HEK293 (cell line): ENCODE measurements at regions not wholly inside any gene's neighbourhood (a gene's known extent, or its start where the extent isn't known, plus 50 kb on each side); places are given as distances from the start of the nearest gene placed in this dataset.

Experiments
- CTCF ChIA-PET: fragments of 350-600 bp; formaldehyde crosslinking; extraction: SDS; loops from one replicate; lab custom pipeline; 2021; ENCODE audit warnings: antibody characterized with exemption; lab: Yijun Ruan, JAX
- POLR2A ChIA-PET: fragments of 300-600 bp; formaldehyde crosslinking; extraction: SDS; loops from one replicate; lab custom pipeline; 2020; ENCODE audit warnings: antibody characterized with exemption, inconsistent platforms; lab: Yijun Ruan, JAX
- H3K27ac ChIP-seq: fragments of 200-500 bp; sonication (Bioruptor generic); 2 replicates; pipeline ENCODE4 v1.5.1; 2014; ENCODE audit warnings: low read depth, low read length, control low read depth, inconsistent platforms; ENCODE audit errors: extremely low read depth
- H3K36me3 ChIP-seq, 2 experiments: fragments of 200-500 bp in 1 of 2; sonication (Bioruptor generic) in 1 of 2; 1 replicate in 1 of 2; 2 replicates in 1 of 2; pipeline ENCODE4 v1.5.1; 2014 to 2017; ENCODE audit warnings: inconsistent platforms in 2 of 2, low read length in 2 of 2; ENCODE audit not compliant: control insufficient read depth in 2 of 2, insufficient read depth in 1 of 2
- H3K4me1 ChIP-seq: fragments of 200-500 bp; sonication (Bioruptor generic); 2 replicates; pipeline ENCODE4 v1.5.1; 2014; ENCODE audit warnings: mild to moderate bottlenecking, low read length, inconsistent platforms; ENCODE audit not compliant: control insufficient read depth, insufficient read depth
- H3K4me3 ChIP-seq: 2 replicates; pipeline ENCODE4 v1.5.1; 2011; ENCODE audit warnings: low read depth, mild to moderate bottlenecking, control low read depth, low read length, moderate library complexity
- H3K9me3 ChIP-seq: fragments of 200-500 bp; sonication (Bioruptor generic); 2 replicates; pipeline ENCODE4 v1.5.1; 2014; ENCODE audit warnings: low read depth, low read length, inconsistent platforms; ENCODE audit not compliant: control insufficient read depth, insufficient read depth
- GLIS2 ChIP-seq: fragments of 450-650 bp; formaldehyde crosslinking; IDR thresholded peaks from 2 replicates; pipeline ENCODE4 v1.5.1; 2016; ENCODE audit warnings: missing biosample characterization, missing genetic modification characterization
- HIC1 ChIP-seq: fragments of 450-650 bp; formaldehyde crosslinking; IDR thresholded peaks from 2 replicates; pipeline ENCODE4 v1.5.1; 2016; ENCODE audit warnings: missing biosample characterization, missing genetic modification characterization
- ZNF274 ChIP-seq, 2 experiments: fragments of 200-500 bp in 1 of 2; fragments of 450-650 bp in 1 of 2; sonication (Bioruptor generic) in 1 of 2; formaldehyde crosslinking in 1 of 2; IDR thresholded peaks; 2 replicates each; pipeline versions ENCODE4 v1.5.1 to v1.6.1; 2014 to 2016; ENCODE audit warnings: borderline replicate concordance in 1 of 2, inconsistent platforms in 1 of 2, low read length in 1 of 2, missing biosample characterization in 1 of 2, missing genetic modification characterization in 1 of 2
- ZNF341 ChIP-seq: fragments of 450-650 bp; formaldehyde crosslinking; IDR thresholded peaks from 2 replicates; pipeline ENCODE4; 2016; ENCODE audit warnings: low read depth, missing biosample characterization, missing genetic modification characterization
- ZNF366 ChIP-seq: fragments of 450-650 bp; formaldehyde crosslinking; conservative IDR thresholded peaks from 2 replicates; pipeline ENCODE4 v1.5.1; 2016; ENCODE audit warnings: missing biosample characterization, missing genetic modification characterization
- ZNF391 ChIP-seq: fragments of 450-650 bp; formaldehyde crosslinking; IDR thresholded peaks from 2 replicates; pipeline ENCODE4 v1.5.1; 2016; ENCODE audit warnings: low read depth, missing biosample characterization, missing genetic modification characterization, borderline replicate concordance
- ZNF423 ChIP-seq: fragments of 450-650 bp; formaldehyde crosslinking; IDR thresholded peaks from 2 replicates; pipeline ENCODE4 v1.5.1; 2016; ENCODE audit warnings: missing biosample characterization, missing genetic modification characterization
- ZNF560 ChIP-seq: fragments of 450-650 bp; formaldehyde crosslinking; IDR thresholded peaks from 2 replicates; pipeline ENCODE4 v1.5.1; 2017; ENCODE audit warnings: missing biosample characterization, missing genetic modification characterization, borderline replicate concordance
- ZSCAN30 ChIP-seq: fragments of 450-650 bp; IDR thresholded peaks from 2 replicates; pipeline ENCODE4 v1.5.1; 2018; ENCODE audit warnings: missing biosample characterization, mild to moderate bottlenecking, missing genetic modification characterization, moderate library complexity
- TF ChIP-seq, protein P1 (sequence below): fragments of 450-650 bp; formaldehyde crosslinking; IDR thresholded peaks from 2 replicates; pipeline ENCODE4 v1.5.0; 2017; ENCODE audit warnings: missing biosample characterization, missing genetic modification characterization, borderline replicate concordance
- TF ChIP-seq, protein P2 (sequence below): fragments of 450-650 bp; formaldehyde crosslinking; conservative IDR thresholded peaks from 2 replicates; pipeline ENCODE4 v1.5.1; 2016; ENCODE audit warnings: low read depth, missing biosample characterization, missing genetic modification characterization

GRCh38 chr9:80082213-80082612 is 510.4 kb downstream of the TLE4 start:
- Histone ChIP-seq H3K4me1 (no peaks in the 10 kb centered on the region), H3K4me3 (no peak overlapping the region)
- TF ChIP-seq ZNF391 (tag by site-specific recombination) (no peak), ZSCAN30 (tag by site-specific recombination) (no peak), ZNF560 (tag by site-specific recombination) (no peak)
- TF ChIP-seq, protein P1, sequence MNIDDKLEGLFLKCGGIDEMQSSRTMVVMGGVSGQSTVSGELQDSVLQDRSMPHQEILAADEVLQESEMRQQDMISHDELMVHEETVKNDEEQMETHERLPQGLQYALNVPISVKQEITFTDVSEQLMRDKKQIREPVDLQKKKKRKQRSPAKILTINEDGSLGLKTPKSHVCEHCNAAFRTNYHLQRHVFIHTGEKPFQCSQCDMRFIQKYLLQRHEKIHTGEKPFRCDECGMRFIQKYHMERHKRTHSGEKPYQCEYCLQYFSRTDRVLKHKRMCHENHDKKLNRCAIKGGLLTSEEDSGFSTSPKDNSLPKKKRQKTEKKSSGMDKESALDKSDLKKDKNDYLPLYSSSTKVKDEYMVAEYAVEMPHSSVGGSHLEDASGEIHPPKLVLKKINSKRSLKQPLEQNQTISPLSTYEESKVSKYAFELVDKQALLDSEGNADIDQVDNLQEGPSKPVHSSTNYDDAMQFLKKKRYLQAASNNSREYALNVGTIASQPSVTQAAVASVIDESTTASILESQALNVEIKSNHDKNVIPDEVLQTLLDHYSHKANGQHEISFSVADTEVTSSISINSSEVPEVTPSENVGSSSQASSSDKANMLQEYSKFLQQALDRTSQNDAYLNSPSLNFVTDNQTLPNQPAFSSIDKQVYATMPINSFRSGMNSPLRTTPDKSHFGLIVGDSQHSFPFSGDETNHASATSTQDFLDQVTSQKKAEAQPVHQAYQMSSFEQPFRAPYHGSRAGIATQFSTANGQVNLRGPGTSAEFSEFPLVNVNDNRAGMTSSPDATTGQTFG (tag by site-specific recombination): no peak
- TF ChIP-seq, all 188 proteins: peak for 0
- H3K9me3 ChIP-seq: no peaks in the 10 kb centered on the region
- H3K27ac ChIP-seq: no peak overlapping the region
- ChIA-PET POLR2A (no interaction called here), CTCF (interaction anchor here (0.6 to 1.3 kb wide), 2 partner anchors 10 to 332 kb away, joined by 3 read pairs; no protein-coding TSS in a partner anchor)
- no peaks in the 10 kb centered on the region for H3K36me3 ChIP-seq

- H3K9me3 ChIP-seq: no peaks in the 10 kb centered on the region
- H3K4me3 ChIP-seq: no peak overlapping the region
- no peak overlapping the region for H3K27ac ChIP-seq
- POLR2A ChIA-PET: no interaction called here
- H3K4me1 ChIP-seq: no peaks in the 10 kb centered on the region
- H3K36me3 ChIP-seq: no peaks in the 10 kb centered on the region
- TF ChIP-seq ZNF274 (IDR thresholded peaks at IDR 0.05; ENCODE audit: low read length) (no peak), ZNF274 (tag by site-specific recombination; IDR thresholded peaks at IDR 0.05; ENCODE audit: borderline replicate concordance) (no peak), ZNF366 (tag by site-specific recombination) (no peak), GLIS2 (tag by site-specific recombination) (no peak), ZNF341 (tag by site-specific recombination) (no peak), ZNF423 (tag by site-specific recombination) (no peak)
- TF ChIP-seq, protein P2, sequence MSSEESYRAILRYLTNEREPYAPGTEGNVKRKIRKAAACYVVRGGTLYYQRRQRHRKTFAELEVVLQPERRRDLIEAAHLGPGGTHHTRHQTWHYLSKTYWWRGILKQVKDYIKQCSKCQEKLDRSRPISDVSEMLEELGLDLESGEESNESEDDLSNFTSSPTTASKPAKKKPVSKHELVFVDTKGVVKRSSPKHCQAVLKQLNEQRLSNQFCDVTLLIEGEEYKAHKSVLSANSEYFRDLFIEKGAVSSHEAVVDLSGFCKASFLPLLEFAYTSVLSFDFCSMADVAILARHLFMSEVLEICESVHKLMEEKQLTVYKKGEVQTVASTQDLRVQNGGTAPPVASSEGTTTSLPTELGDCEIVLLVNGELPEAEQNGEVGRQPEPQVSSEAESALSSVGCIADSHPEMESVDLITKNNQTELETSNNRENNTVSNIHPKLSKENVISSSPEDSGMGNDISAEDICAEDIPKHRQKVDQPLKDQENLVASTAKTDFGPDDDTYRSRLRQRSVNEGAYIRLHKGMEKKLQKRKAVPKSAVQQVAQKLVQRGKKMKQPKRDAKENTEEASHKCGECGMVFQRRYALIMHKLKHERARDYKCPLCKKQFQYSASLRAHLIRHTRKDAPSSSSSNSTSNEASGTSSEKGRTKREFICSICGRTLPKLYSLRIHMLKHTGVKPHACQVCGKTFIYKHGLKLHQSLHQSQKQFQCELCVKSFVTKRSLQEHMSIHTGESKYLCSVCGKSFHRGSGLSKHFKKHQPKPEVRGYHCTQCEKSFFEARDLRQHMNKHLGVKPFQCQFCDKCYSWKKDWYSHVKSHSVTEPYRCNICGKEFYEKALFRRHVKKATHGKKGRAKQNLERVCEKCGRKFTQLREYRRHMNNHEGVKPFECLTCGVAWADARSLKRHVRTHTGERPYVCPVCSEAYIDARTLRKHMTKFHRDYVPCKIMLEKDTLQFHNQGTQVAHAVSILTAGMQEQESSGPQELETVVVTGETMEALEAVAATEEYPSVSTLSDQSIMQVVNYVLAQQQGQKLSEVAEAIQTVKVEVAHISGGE (tag by site-specific recombination): no peak
- CTCF ChIA-PET: no interaction called here
Measured at GRCh38 chr9:80078826-80079225, 507.1 kb downstream of the TLE4 start.

DNA sequence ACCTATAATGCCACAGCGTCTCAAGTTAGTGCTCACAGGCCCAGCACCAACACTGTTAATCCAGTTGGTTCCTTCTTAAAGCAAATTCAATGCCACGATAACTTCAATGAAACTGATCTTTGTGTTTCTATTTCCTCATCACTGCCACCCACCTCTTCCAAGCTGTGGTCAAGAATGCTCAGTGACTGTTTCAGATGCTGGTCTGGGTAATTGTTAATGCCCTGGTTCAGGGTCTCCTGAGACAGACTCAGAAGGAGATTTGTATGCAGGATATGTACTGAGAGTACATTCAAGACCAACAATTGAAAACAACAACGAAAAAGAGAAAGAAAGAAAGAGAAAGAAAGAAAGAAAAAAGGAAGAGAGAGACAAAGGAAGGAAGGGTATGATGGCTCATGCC is 505.3 kb downstream of the TLE4 start:
- POLR2A ChIA-PET: interaction anchor here (0.7 kb wide), 1 partner anchor 449 kb away, joined by 4 read pairs; no protein-coding TSS in a partner anchor
- TF ChIP-seq HIC1 (tag by site-specific recombination) (no peak), ZSCAN30 (tag by site-specific recombination) (no peak)
- TF ChIP-seq, all 188 proteins: peak for 0
- no peaks in the 10 kb centered on the region for H3K4me1 ChIP-seq
- H3K36me3 ChIP-seq: no peaks in the 10 kb centered on the region
- H3K4me3 ChIP-seq: no peak overlapping the region
- CTCF ChIA-PET: interaction anchor here (0.6 kb wide), 1 partner anchor 256 kb away, joined by 3 read pairs; no protein-coding TSS in a partner anchor
- H3K27ac ChIP-seq: no peak overlapping the region
- no peaks in the 10 kb centered on the region for H3K9me3 ChIP-seq
